ENCODE measurements at regions not wholly inside any gene's neighbourhood (a gene's known extent, or its start where the extent isn't known, plus 50 kb on each side); places are given as distances from the start of the nearest gene placed in this dataset.

DNA sequence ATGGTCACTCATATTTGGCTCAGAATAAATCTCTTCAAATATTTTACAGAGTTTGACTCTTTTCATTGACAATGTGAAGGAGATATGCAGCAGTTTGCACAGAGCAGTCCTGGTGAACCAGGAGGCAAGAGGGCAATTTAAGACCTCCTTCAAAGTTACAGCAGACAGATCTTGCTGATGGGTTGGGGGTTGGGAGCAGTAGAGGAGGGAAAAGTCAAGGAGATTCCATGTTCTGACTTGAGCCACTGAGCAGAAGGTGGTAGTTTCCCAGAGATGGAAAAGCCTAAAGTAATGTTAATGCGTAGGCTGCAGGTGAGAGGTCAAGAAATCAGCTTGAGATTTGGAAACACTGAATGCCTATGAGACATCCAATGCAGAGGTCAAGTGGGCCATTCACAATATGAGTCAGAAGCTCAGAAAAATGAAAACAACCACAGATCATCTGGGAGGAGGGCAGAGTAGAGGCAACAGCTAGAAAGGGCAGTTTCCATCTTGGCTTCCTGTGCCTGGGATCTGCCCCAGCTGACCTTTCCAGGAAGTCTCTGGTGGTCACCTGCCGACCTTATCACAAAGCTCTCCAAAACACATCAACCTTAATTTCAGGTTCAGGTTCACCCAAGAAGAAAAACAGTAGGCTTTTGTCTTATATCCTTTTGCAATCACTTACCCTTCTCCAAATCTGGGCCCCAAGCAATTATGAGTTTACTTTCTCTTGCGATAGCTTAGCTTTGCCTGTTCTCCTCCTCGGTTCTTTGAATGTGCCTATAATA lies 197.5 kb upstream of the ARL4C start:
- TF ChIP-seq NFE2L1 (CRISPR knock-in tag; IDR thresholded peaks at IDR 0.05), result no peak
- TF ChIP-seq, protein P1, sequence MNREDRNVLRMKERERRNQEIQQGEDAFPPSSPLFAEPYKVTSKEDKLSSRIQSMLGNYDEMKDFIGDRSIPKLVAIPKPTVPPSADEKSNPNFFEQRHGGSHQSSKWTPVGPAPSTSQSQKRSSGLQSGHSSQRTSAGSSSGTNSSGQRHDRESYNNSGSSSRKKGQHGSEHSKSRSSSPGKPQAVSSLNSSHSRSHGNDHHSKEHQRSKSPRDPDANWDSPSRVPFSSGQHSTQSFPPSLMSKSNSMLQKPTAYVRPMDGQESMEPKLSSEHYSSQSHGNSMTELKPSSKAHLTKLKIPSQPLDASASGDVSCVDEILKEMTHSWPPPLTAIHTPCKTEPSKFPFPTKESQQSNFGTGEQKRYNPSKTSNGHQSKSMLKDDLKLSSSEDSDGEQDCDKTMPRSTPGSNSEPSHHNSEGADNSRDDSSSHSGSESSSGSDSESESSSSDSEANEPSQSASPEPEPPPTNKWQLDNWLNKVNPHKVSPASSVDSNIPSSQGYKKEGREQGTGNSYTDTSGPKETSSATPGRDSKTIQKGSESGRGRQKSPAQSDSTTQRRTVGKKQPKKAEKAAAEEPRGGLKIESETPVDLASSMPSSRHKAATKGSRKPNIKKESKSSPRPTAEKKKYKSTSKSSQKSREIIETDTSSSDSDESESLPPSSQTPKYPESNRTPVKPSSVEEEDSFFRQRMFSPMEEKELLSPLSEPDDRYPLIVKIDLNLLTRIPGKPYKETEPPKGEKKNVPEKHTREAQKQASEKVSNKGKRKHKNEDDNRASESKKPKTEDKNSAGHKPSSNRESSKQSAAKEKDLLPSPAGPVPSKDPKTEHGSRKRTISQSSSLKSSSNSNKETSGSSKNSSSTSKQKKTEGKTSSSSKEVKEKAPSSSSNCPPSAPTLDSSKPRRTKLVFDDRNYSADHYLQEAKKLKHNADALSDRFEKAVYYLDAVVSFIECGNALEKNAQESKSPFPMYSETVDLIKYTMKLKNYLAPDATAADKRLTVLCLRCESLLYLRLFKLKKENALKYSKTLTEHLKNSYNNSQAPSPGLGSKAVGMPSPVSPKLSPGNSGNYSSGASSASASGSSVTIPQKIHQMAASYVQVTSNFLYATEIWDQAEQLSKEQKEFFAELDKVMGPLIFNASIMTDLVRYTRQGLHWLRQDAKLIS (CRISPR knock-in tag; IDR thresholded peaks at IDR 0.05; ENCODE audit: borderline replicate concordance), result no peak

Data from WTC11 (cell line).